ENCODE measurements at regions not wholly inside any gene's neighbourhood (a gene's known extent, or its start where the extent isn't known, plus 50 kb on each side); places are given as distances from the start of the nearest gene placed in this dataset.
A peak's percentile ranks its signal among the peaks of the same experiment; 100 is the strongest.

DNA sequence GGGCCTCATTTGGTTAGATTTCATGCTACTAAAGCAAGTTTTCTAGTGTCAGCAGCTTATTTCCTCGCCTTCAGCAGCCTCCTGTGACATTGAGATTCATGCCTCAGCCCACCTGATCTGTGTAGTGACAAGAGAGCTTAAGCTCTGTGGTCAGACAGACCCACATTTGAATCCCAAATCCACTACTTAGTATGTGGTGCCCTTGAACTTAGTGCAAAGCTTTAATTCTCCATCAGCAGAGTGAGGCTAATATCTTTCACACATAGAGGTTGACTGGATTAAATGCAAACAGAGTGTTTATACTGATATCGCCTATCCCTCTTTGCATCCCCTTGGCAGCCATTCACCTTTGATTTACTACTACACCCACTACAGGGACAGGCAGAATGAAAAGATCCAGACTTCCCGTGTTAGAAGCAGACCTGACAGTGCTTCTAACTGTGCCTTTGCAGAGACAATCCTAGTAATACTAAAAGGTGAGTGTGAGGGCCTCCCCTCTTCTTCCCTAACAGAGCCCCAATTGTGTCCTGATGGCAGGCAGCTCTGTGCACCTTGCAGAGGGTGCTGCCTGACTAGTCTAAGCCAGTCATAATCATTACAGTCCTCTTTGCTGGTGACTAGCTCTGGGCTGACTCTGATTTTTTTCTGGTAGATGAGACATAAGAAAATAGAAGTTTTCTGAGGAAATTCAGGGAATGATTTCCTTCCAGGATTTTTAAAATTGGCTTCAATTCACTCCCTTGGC is 264.0 kb downstream of the CTH start:
- peaks cover 0 to 3% of the 10 kb centered on the region in 2 donors for H3K4me1 ChIP-seq
- H3K27me3 ChIP-seq = no peaks in the 10 kb centered on the region
- intact Hi-C loops (cut with DNase I) = no loop called here
- no peak for DNase-seq (ENCODE audit: low spot score in 2 of 2)
- H3K36me3 ChIP-seq = no peaks in the 10 kb centered on the region
- no peak overlapping the region for H3K4me3 ChIP-seq
- TF ChIP-seq, protein P1, sequence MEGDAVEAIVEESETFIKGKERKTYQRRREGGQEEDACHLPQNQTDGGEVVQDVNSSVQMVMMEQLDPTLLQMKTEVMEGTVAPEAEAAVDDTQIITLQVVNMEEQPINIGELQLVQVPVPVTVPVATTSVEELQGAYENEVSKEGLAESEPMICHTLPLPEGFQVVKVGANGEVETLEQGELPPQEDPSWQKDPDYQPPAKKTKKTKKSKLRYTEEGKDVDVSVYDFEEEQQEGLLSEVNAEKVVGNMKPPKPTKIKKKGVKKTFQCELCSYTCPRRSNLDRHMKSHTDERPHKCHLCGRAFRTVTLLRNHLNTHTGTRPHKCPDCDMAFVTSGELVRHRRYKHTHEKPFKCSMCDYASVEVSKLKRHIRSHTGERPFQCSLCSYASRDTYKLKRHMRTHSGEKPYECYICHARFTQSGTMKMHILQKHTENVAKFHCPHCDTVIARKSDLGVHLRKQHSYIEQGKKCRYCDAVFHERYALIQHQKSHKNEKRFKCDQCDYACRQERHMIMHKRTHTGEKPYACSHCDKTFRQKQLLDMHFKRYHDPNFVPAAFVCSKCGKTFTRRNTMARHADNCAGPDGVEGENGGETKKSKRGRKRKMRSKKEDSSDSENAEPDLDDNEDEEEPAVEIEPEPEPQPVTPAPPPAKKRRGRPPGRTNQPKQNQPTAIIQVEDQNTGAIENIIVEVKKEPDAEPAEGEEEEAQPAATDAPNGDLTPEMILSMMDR (IDR thresholded peaks at IDR 0.05) = no peak
- no peak overlapping the region for H3K27ac ChIP-seq
- H3K9me3 ChIP-seq = no peaks in the 10 kb centered on the region

DNA sequence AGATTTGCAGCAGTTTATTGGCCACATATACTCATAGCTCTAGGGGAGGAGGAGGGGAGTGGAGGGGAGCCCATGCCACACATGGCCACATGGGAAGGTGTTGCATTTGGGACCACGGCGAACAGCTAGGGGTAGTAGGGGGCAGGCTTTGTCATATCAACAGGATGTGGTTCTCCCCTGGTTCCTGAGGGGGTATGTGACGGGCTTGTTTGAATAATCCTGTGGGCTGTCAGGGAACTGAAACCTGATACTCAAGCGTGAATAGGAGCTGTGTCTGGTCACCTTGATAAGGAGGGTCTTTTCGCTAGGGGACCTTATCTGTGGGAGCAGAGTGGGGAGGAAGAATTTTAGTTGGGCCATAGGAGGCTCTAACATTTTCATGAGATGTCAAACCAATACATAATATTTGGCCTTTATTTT is 264.7 kb downstream of the CTH start:
- TF ChIP-seq, protein P1 (IDR thresholded peaks at IDR 0.05) = no peak
- no peak for DNase-seq (ENCODE audit: low spot score in 2 of 2)
- no peaks in the 10 kb centered on the region for H3K27me3 ChIP-seq
- H3K36me3 ChIP-seq = no peaks in the 10 kb centered on the region
- H3K9me3 ChIP-seq = no peaks in the 10 kb centered on the region
- peaks cover 0 to 3% of the 10 kb centered on the region in 2 donors for H3K4me1 ChIP-seq
- H3K27ac ChIP-seq = no peak overlapping the region
- H3K4me3 ChIP-seq = no peak overlapping the region
- intact Hi-C loops (cut with DNase I) = no loop called here

DNA sequence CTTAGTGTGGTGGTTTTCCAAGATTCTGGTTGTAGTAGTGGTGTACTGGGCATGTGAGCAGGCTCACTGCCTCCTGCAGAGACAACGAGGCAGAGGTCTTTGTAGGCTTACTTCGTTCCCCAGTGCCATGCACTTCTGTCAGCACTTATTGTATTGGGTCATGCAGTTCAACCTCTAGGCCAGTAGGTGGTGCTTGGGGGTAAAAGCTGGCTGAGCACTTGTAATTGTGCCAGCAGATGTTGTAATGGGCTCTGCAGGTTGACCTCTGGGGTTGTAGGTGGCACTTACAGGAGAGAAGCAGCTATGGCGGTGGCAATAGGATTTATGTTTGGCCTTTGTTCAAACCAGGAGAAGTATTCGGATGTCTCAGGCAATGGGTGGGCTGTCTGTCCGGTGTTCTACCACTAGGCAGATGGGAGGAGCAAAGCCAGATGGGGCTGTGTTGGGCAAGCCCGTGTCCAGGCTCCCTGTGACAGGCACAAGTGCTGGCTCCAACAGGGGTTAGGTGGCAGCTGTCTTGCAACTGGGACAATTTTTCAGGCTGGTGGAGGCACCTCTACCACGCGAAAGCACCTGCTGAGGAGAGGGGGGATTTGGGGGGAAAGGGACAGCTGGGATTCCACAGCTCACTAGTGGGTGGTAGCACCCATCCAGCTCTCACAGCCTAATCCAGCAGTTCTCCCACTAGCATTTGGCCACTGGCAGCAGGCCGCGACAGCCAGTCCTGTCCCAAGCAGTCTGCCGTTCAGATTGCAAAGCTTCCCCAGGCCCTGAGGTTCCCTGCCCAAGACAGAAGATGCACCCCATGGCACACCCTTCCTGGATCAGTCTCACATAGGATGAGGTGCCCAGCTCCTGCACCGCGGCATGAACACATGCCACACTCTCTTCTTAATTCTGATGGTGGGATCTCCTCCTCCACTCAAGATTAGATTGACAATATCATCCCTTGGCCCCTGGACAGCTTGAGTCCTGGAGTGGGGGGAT is 274.5 kb downstream of the CTH start:
- Histone ChIP-seq H3K4me1 (no peaks in the 10 kb centered on the region), H3K36me3 (no peaks in the 10 kb centered on the region), H3K9me3 (no peaks in the 10 kb centered on the region), H3K4me3 (no peak overlapping the region), H3K27ac (no peak overlapping the region), H3K27me3 (no peaks in the 10 kb centered on the region)
- peak in 1 of 2 donors; percentile 77 for DNase-seq (ENCODE audit: low spot score in 2 of 2)
- intact Hi-C loops (cut with DNase I) = loop anchor here (1.0 to 10.0 kb wide), 2 partner anchors 161 to 365 kb away; no protein-coding TSS in a partner anchor
- TF ChIP-seq, protein P1 (IDR thresholded peaks at IDR 0.05) = peak; percentile 85 to 92 (median 88)

DNA sequence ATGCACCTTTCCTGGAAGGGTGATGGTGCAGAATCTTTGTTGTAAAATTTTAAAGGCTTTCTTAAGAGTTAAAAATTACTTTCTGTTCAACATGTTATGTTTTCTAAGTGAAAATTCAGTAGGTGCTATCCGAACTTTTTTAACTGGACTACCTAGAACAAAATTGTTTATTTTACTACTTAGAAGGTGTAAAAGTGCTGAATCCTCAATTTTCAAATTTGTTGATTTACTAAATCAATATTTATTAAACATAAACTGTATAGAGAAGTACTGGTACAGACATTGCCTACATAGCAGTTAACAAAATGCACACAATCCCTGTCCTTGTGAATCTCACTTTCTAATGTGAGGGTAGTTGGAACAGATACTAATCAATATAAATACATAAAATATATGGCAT is 277.5 kb downstream of the CTH start:
- Histone ChIP-seq H3K27me3 (no peaks in the 10 kb centered on the region), H3K9me3 (no peaks in the 10 kb centered on the region), H3K4me3 (no peak overlapping the region), H3K4me1 (peaks cover 0 to 3% of the 10 kb centered on the region in 2 donors), H3K27ac (no peak overlapping the region), H3K36me3 (no peaks in the 10 kb centered on the region)
- TF ChIP-seq, protein P1 (IDR thresholded peaks at IDR 0.05) = no peak
- intact Hi-C loops (cut with DNase I) = loop anchor here (10.0 kb wide), 1 partner anchor 164 kb away; no protein-coding TSS in a partner anchor
- DNase-seq (ENCODE audit: low spot score in 2 of 2) = no peak

DNA sequence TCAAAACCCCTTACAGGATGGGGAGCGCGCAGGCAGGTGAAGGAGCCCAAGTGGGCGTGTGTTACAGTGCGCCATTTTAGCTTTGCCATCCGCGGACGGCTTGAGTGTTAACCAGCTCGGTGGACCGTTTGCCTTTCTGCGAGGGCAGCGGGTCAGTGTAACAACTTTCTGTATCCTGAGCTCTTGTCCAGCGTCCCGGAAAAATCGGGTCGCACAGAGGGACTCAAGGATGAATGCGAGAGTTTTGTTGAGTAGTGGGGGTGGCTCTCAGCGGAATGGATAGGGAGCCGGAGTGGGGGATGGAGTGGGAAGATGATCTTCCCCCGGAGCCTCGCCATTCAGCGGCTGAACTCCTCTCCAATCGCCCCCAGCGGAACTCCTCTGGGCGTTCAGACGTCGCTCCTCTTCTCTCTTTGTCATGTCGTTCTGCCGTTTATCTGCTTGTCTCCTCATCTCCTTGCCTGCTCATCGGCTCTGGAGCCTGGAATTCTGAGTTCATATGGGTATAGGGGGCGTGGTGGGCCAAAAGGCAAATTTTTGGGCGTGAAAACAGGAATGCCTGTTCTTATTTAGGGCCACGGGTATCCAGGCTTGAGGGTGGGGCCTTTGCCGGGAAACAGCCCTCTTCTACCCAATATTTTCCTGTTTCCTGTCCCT is 295.4 kb downstream of the CTH start:
- Histone ChIP-seq H3K9me3 (no peaks in the 10 kb centered on the region), H3K27ac (no peak overlapping the region), H3K27me3 (no peaks in the 10 kb centered on the region), H3K4me1 (peaks cover 0 to 3% of the 10 kb centered on the region in 2 donors), H3K36me3 (no peaks in the 10 kb centered on the region), H3K4me3 (peak overlapping the region; percentile 33 to 60)
- TF ChIP-seq, protein P1 (IDR thresholded peaks at IDR 0.05) = no peak
- intact Hi-C loops (cut with DNase I) = no loop called here
- no peak for DNase-seq (ENCODE audit: low spot score in 2 of 2)
